ENCODE measurements at regions not wholly inside any gene's neighbourhood (a gene's known extent, or its start where the extent isn't known, plus 50 kb on each side); places are given as distances from the start of the nearest gene placed in this dataset.

- no peak for DNase-seq (ENCODE audit: low spot score)
- TF ChIP-seq, protein P1, sequence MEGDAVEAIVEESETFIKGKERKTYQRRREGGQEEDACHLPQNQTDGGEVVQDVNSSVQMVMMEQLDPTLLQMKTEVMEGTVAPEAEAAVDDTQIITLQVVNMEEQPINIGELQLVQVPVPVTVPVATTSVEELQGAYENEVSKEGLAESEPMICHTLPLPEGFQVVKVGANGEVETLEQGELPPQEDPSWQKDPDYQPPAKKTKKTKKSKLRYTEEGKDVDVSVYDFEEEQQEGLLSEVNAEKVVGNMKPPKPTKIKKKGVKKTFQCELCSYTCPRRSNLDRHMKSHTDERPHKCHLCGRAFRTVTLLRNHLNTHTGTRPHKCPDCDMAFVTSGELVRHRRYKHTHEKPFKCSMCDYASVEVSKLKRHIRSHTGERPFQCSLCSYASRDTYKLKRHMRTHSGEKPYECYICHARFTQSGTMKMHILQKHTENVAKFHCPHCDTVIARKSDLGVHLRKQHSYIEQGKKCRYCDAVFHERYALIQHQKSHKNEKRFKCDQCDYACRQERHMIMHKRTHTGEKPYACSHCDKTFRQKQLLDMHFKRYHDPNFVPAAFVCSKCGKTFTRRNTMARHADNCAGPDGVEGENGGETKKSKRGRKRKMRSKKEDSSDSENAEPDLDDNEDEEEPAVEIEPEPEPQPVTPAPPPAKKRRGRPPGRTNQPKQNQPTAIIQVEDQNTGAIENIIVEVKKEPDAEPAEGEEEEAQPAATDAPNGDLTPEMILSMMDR (IDR thresholded peaks at IDR 0.05; ENCODE audit: extremely low read depth, insufficient read depth, missing control alignments) = no peak
- in situ Hi-C loops (cut with MboI; ENCODE audit: low pct_unique_long_range_greater_than_20kb, low sequenced_read_pairs, unreplicated experiment) = loop anchor here (25.0 kb wide), 1 partner anchor 596 kb away; no protein-coding TSS in a partner anchor
These were observed 500.5 kb downstream of the FAM181B start for GRCh38 chr11:82233201-82233600.

DNA sequence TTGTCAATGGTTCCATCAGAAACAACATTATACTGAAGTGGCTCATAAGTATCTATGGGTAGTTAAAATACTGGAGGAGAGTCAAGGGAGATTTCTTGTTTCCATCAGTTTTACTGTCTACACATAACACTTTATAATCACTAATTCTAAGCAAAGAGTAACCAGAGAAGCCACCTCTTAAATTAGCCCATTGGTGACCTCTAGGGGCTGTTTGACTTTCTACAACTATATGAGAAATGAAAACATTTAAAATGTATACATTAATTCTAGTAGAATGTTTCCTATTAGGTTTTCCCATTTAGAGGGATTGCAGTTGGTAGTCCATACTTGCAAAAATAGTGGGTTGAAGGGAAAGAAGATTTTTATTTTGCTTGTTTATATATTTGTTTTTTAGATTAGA is 504.3 kb downstream of the FAM181B start:
- in situ Hi-C loops (cut with MboI; ENCODE audit: low pct_unique_long_range_greater_than_20kb, low sequenced_read_pairs, unreplicated experiment) = loop anchor here (25.0 kb wide), 1 partner anchor 592 kb away; no protein-coding TSS in a partner anchor
- DNase-seq (ENCODE audit: low spot score) = peak; percentile 2
- TF ChIP-seq, protein P1 (IDR thresholded peaks at IDR 0.05; ENCODE audit: extremely low read depth, insufficient read depth, missing control alignments) = peak; percentile 55

- DNase-seq (ENCODE audit: low spot score) = no peak
- TF ChIP-seq, protein P1 (IDR thresholded peaks at IDR 0.05; ENCODE audit: extremely low read depth, insufficient read depth, missing control alignments) = peak; percentile 25
- in situ Hi-C loops (cut with MboI; ENCODE audit: low pct_unique_long_range_greater_than_20kb, low sequenced_read_pairs, unreplicated experiment) = loop anchor here (25.0 kb wide), 1 partner anchor 589 kb away; no protein-coding TSS in a partner anchor
These were observed 507.7 kb downstream of the FAM181B start for GRCh38 chr11:82225930-82226329.

GRCh38 chr11:82225502-82225901 is 508.2 kb downstream of the FAM181B start:
- TF ChIP-seq, protein P1 (IDR thresholded peaks at IDR 0.05; ENCODE audit: extremely low read depth, insufficient read depth, missing control alignments) = no peak
- DNase-seq (ENCODE audit: low spot score) = no peak
- in situ Hi-C loops (cut with MboI; ENCODE audit: low pct_unique_long_range_greater_than_20kb, low sequenced_read_pairs, unreplicated experiment) = loop anchor here (25.0 kb wide), 1 partner anchor 588 kb away; no protein-coding TSS in a partner anchor

DNA sequence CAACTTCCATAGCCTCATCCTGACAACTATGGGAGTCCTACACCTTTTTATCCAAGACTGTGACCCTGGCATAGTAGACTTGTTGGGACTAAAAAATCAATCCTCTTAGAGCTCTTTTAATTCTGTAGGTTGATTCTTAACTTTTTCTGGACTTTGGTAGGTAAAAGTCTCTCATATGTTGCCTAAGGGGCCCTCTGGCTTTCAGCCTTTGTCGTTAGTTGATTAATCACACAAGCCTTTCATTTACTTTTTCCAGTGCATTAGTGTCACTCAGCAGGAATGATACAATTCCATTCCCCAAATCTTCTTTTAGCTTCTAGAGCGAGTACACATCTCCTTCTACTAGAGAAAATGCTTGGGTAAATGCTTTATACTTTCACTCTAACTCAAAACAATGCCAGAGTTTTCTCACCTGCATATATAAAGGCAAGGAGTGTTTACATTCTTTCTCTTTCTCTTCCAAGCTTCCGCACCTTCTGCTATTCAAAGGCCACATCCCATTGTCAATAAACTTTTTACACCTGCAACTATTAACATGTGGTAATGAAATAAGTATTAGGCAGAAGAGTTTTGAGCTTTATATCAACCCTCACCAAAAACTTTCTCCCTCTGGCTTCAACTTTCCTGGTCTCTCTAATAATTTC is 516.6 kb downstream of the FAM181B start:
- TF ChIP-seq, protein P1 (IDR thresholded peaks at IDR 0.05; ENCODE audit: extremely low read depth, insufficient read depth, missing control alignments) = no peak
- in situ Hi-C loops (cut with MboI; ENCODE audit: low pct_unique_long_range_greater_than_20kb, low sequenced_read_pairs, unreplicated experiment) = no loop called here
- no peak for DNase-seq (ENCODE audit: low spot score)

GRCh38 chr11:82210011-82210410 is 523.7 kb downstream of the FAM181B start:
- no peak for DNase-seq (ENCODE audit: low spot score)
- in situ Hi-C loops (cut with MboI; ENCODE audit: low pct_unique_long_range_greater_than_20kb, low sequenced_read_pairs, unreplicated experiment) = no loop called here
- TF ChIP-seq, protein P1 (IDR thresholded peaks at IDR 0.05; ENCODE audit: extremely low read depth, insufficient read depth, missing control alignments) = no peak

Measured in GM13977 (cell line).